ENCODE measurements at regions not wholly inside any gene's neighbourhood (a gene's known extent, or its start where the extent isn't known, plus 50 kb on each side); places are given as distances from the start of the nearest gene placed in this dataset.

GRCh38 chr4:41431276-41431675 lies 106.7 kb upstream of the LIMCH1 start:
- CTCF ChIA-PET = no interaction called here
- FAIRE-seq = no peak
- BruUV-seq (replicated peaks) = no TSS peak
- TF ChIP-seq ZNF207 (IDR thresholded peaks at IDR 0.05; ENCODE audit: borderline replicate concordance) = no peak
- TF ChIP-seq ZNF24 (IDR thresholded peaks at IDR 0.05) = no peak
- TF ChIP-seq SMC3 (IDR thresholded peaks at IDR 0.05; ENCODE audit: borderline replicate concordance, low read length) = no peak
- no peak for TF ChIP-seq TBL1XR1 (IDR thresholded peaks at IDR 0.05; ENCODE audit: low read depth, low read length)
- TF ChIP-seq PRDM15 (CRISPR knock-in tag; IDR thresholded peaks at IDR 0.05) = no peak
- no peak for TF ChIP-seq NFYB (IDR thresholded peaks at IDR 0.05; ENCODE audit: insufficient read depth, low read depth, low read length)
- no peak for TF ChIP-seq EGR1 (IDR thresholded peaks at IDR 0.05; ENCODE audit: borderline replicate concordance in 1 of 2, low read depth in 2 of 2, low read length in 2 of 2)
- TF ChIP-seq NFIC (IDR thresholded peaks at IDR 0.05; ENCODE audit: low read depth, low read length) = no peak
- no peak for TF ChIP-seq PAX8 (IDR thresholded peaks at IDR 0.05)
- no peak for TF ChIP-seq ZNF592 (IDR thresholded peaks at IDR 0.05)
- no peak for TF ChIP-seq ATF7 (IDR thresholded peaks at IDR 0.05; ENCODE audit: low read depth)
- TF ChIP-seq PKNOX1 (IDR thresholded peaks at IDR 0.05) = no peak
- TF ChIP-seq HDAC6 (IDR thresholded peaks at IDR 0.05; ENCODE audit: unreplicated experiment) = no peak
- TF ChIP-seq FOXK2 (IDR thresholded peaks at IDR 0.05) = no peak

More at GRCh38 chr4:41431276-41431675, 106.7 kb upstream of the LIMCH1 start:
- no peak overlapping the region for H3K9ac ChIP-seq (ENCODE audit: control insufficient read depth, insufficient read depth, low read length)
- ChIA-PET SMC1A (ENCODE audit: uncharacterized antibody, unreplicated experiment) (no interaction called here), POLR2A (no interaction called here), RAD21 (ENCODE audit: unreplicated experiment) (no interaction called here)
- H3K9me3 ChIP-seq (replicated peaks; ENCODE audit: control insufficient read depth, insufficient read depth, low read length) = no peaks in the 10 kb centered on the region
- intact Hi-C loops (cut with micrococcal nuclease; ENCODE audit: unreplicated experiment) = no loop called here
- ATAC-seq (no peak), DNase-seq (ENCODE audit: low read depth, low spot score) (no peak)
- H3K27ac ChIP-seq (ENCODE audit: control insufficient read depth, insufficient read depth) = no peak overlapping the region
- H2AFZ ChIP-seq (ENCODE audit: control insufficient read depth, low read depth, low read length) = no peak overlapping the region
- H3K79me2 ChIP-seq (ENCODE audit: control insufficient read depth, insufficient read depth, low read length) = no peaks in the 10 kb centered on the region
- in situ Hi-C loops (cut with MboI) = no loop called here
- 33% methylated on average over 1 of the region's 1 CpG for WGBS (ENCODE audit: insufficient coverage, insufficient replicate concordance, low lambda C conversion rate, missing lambda C conversion rate)
- no peaks in the 10 kb centered on the region; a peak in 1 of 4 replicates for H3K27me3 ChIP-seq (replicated peaks in 1 of 2; ENCODE audit: control insufficient read depth in 2 of 2, insufficient read depth in 2 of 2, low read length in 1 of 2)
- H3K4me3 ChIP-seq = no peak overlapping the region
- H4K20me1 ChIP-seq (ENCODE audit: control insufficient read depth, insufficient read depth) = no peaks in the 10 kb centered on the region
- H3K4me1 ChIP-seq (ENCODE audit: control insufficient read depth, insufficient read depth, low read length) = no peaks in the 10 kb centered on the region
- no peaks in the 10 kb centered on the region for H3K36me3 ChIP-seq (ENCODE audit: control insufficient read depth in 2 of 2, insufficient read depth in 2 of 2, low read length in 1 of 2)
- no peak overlapping the region for H3K4me2 ChIP-seq (ENCODE audit: control insufficient read depth, insufficient read depth)
